Ramos (cell line): ENCODE measurements at regions not wholly inside any gene's neighbourhood (a gene's known extent, or its start where the extent isn't known, plus 50 kb on each side); places are given as distances from the start of the nearest gene placed in this dataset.

Experiments used
- in situ Hi-C: fragments of 300-500 bp; cut with MboI; formaldehyde crosslinking; loops from one replicate; pipeline ENCODE4 v1.14.3; 2022; ENCODE audit warnings: low sequenced_read_pairs; ENCODE audit not compliant: unreplicated experiment

DNA sequence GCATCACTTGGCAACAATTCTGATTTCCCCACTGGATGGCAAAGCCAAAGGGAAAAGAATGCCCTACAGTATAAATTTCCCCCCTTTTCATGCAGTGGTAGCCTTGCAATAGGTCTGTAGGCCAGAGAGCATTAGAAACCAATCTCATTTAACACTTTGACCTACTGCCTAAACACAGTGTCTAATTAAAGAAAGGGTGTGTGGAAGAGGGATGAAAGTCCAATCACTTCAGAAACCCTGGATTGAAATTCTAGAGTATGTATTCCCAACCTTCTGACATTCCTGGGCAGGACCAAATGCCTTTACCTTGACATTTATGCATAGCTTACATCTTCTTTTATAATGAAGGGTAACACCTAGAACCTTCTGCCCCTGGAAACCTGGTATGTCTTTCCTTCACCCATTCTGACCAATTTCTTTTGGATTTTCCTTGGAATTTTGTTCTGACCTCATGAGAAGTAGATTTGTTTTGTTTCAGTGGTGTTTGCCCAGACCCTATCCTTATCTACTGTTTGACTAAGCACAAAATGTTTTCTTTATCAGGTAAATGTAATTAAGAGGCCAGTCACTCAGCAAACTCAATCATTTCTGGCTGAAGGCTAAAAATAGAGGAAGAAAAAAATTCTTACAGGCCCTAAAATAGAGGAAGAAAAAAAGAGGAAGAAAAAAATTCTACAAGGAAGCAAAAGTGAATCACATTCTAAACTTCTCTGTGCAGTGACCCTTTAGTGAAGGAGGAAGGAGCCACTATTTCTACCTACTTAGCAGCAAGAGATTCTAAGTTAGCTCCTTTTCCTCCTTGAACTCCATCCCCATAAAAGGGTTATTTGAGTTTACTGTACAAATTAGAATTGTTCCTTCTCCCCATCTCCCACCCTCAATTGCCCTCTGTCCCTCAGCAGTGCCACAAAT is 129.5 kb upstream of the DSCAM start:
- in situ Hi-C loops, result no loop called here

DNA sequence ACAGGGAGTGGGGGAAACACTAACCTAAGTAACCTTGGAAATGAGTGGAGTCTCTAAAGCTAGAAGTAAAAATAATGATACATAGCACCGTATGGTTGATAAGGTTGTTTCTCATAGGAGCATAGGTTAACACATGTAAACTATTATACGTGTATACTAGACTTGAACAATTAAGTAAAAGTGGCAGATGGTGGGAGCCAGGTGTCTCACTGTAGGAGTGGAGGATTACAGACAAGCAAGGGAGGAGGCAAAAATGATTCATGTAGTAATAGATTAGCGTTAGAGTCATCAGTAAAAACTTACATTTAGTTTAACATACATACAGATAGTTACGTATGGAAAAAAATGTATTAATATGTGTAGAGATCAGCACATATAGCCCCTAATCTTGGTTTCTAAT is 138.4 kb upstream of the DSCAM start:
- in situ Hi-C loops, result no loop called here

DNA sequence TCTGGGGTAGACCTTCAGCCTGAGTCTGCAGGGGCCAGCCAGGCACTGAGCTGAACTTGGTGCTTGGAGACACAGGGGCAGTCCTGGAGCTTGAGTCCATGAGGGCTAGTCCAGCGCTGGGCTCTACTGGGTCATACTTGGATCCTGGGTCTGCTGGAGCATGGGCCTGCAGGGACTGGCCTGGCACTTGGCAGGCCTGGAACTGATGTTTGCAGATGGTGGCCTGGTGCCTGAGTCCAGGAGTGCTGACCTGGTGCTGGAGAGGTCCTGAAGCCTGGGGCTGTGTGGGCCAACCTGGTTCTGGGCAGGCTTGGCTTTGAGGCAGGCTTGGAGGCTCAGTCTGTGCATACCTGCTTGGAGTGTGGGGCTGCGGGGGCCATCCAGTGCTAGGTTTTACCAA is 143.4 kb upstream of the DSCAM start:
- in situ Hi-C loops, result no loop called here

DNA sequence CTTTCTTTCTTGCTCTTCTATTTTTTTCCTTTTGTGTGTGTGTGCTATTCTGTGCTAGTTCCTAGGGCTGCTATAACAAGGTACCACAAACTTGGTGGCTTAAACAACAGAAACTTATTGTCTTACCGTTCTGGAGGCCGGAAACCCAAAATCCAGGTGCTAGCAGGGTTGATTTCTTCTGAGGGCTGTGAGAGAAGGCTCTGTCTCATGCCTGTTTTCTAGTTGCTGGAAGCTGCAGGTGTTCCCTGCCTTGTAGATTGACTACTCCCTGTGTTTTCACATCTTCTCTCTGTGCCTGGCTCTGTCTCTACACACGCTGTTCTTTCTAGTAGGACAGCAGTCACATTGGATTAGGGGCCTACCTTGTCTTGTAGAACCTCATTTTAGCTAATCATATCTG is 150.9 kb upstream of the DSCAM start:
- in situ Hi-C loops, result no loop called here

DNA sequence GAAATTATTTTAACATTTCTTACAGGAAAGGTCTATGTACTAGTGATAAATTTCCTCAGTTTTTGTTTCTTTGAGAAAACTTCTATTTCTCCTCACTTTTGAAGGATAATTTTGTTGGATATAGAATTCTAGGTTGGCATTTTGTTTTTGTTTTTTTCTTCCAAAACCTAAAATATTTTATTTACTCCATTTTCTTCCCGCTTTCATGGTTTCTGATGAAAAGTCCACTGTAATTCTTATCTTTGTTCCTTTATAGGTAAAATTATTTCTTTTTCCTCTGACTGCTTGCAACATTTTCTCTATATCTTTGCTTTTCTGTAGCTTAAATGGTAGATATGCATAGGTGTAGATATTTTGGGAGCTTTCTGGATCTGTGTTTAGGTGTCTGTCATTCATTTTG is 153.9 kb upstream of the DSCAM start:
- in situ Hi-C loops, result no loop called here

DNA sequence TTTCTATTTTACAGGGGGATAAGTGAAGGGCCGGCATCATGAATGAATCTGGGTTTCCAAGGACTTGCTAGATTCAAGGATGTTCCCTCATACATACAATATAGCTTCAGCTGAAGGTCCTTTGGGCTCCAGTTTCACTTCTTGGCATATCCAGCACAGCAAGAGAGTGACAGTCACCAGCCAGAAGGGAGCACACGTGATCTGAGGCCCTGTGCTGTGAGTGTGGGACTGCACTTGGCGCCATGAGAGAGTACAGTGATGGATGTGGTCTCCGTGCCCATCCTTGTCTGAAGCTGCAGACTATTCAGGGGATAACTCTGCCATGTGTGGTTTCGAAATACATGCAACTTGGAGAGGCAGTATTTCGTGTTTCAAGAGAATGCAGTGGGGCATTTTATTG is 159.7 kb upstream of the DSCAM start:
- in situ Hi-C loops, result no loop called here

DNA sequence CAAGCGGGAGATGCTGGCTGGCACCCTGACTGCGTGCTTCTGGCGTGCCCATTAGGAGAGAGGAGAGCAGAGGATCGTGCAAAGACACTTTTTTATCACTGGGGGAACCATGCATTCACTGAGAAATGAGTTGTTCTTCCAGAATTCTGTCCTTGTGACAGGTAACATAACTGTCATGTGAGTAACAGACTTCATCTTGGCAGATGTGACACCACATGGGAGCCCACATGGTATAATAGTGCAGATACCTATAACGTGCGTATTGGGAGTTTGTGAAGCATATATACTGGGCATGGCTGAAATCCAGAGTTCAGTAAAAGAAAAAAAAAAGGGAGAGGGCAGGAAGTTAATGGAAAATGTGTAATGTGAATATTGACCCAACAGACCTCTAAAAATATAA is 159.6 kb upstream of the BACE2 start:
- in situ Hi-C loops, result no loop called here

DNA sequence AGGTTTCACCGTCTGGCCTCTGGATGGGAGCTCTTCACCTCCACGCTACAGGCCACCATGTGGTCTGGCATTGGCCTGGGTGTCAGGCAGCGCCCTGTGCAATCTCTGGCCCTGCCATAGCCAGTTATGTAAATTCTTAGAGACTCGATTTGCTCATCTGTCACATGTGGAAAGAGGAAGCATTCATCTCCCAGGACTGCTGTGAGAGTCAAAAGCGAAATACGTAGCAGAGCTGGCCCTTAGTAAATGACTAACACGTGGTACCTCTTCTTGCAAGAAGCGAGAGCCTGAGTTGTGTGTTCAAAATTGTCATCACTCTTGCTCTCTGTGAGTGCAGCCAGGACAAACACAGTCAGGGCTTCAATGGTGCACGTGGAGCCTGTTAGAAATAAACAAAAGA is 159.0 kb upstream of the BACE2 start:
- in situ Hi-C loops, result no loop called here

DNA sequence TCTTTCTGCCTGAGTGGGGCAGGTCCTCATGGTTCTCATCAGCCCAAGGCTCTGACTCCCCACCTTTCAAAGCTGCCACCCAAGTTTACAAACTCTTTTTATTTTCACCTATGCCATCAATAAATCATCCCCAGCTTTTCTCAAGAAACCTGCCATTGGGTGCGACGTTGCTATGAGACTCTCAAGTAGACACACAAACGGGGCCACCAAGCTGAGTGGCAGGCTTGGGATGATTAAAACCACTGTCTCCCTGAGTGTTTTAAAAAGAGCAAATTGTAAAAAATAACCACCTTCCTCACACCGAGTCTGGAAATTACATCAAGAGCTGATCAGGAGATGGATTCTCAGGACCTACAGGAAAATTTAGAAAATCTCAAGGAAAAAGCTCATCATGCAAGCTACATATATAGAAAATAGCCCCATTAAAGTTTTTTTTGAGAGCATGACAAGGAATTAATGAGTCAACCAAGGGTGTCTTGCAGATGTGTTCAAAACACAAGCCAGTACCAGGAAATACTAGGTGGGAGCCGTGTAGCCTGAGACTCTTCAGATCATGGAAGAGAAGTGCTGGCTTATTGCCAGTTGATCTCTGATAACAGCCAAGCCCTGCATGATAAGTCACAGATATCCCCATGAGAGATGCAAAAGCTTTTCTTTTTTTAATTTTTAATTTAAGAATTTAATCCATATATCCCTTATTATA is 158.4 kb upstream of the BACE2 start:
- in situ Hi-C loops, result no loop called here

DNA sequence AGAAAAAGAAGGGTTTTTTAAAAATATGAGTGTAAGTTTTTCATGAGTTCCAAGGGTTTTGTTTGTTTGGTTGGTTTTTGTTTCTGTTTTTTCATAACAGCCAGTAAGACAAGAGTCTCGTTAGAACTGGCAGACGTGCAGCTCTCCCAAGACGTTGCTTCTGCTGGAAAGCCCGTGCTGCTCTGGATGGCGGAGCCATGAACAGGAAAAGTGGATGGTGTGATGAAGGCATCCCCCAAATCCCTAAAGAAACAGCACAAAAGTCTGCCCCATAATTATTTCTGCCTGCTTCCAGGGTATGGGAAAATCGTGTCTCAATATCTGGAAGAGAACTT is 157.9 kb upstream of the BACE2 start:
- in situ Hi-C loops, result no loop called here

DNA sequence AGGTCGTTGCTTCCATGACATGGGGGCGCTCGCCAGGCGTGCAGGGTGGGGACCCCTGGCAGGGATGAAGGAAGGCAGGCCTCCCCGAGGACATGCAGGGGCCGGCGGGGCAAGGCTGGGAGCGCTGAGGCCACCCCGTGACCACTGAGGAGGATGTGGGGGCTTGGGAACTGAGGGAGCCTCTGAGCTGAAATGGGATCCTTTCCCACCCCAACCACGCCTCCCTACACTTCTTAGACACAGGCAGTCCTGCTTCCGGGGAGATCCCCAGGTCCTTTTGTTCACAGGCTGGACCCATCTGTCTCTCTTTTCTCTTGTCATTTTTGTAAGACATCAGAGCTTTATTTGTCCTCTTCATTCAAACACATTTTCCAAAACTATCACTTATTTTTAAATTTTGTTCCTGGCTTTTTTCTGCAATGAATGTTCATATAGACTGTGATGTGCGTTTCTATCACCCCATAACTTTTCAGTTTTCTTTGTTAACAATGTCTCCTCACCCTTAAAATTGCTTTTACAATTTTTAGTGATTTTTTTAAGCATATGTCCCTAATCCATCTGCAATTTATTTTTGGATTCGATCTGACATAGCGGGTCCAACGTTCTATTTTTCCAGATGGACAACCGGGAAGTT is 156.7 kb upstream of the BACE2 start:
- in situ Hi-C loops, result no loop called here

DNA sequence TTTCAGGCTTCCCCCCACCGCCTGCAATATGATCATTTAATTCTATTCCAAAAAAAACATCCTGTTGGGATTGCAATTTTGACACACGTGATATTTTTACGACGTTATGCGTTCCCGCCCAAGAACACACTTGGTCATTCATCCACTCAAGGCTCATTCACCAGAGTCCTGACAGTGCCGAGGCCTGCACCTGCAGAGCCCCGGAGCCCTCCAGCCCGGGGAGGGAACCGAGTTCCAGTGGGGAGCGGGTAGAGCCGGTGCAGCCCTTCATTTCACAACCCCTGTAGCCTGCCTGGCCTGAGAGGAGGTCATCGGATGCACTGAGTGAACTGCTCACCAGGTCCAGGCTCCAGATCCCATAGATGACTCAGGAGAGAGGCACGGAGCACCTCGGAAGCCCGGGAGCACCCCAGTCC is 156.0 kb upstream of the BACE2 start:
- in situ Hi-C loops, result no loop called here

DNA sequence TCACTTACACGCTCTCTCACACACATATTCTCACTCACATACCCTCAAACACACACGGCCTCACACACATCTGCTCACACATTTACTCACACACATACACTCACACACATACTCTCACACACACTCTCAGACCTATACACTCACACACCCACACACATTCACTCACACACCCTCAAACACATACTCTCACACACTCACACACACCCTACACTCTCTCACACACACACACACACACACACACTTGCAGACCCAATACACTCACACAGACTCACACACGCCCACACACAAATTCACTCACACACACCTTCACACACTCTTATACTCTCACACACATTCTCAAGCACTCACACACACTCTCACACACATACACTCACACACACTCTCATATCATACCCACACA is 155.5 kb upstream of the BACE2 start:
- in situ Hi-C loops, result no loop called here

DNA sequence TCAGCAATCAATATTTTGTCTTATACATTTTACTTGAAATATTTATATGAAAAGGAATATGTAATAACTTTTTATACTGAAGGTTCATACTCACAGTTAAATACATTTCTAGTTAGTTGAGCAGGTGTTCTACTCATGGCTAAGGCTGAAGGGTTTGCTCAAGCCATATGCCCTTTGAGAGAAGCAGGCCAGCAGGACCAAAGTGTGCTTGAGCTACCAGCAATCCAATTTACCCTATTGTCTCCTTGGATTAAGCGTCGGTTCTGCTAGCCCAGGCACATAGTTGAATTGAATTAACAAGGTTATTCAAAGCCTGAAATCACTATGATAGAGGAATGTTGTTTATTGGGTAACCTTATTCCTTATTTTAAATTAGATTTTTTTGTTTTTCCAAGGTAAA is 151.5 kb upstream of the BACE2 start:
- in situ Hi-C loops, result no loop called here

DNA sequence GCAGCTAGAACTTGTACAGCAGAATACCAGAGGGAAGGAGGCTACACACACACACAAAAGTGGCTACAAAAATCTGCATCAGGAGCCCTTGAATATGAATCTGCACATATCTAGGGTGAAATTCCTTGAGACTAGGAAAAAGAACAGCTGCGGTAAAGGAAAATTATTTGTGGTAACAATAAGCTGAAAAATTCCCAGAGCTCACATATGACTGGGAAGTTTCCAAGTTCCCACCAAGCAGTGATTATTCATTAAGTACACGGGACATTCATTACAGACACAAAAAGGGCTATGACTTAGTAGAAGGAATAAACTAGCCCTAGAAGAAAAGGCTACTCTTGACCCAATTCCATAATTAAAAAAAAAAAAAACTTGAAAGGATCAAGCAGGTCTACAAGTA is 149.5 kb upstream of the BACE2 start:
- in situ Hi-C loops, result no loop called here

DNA sequence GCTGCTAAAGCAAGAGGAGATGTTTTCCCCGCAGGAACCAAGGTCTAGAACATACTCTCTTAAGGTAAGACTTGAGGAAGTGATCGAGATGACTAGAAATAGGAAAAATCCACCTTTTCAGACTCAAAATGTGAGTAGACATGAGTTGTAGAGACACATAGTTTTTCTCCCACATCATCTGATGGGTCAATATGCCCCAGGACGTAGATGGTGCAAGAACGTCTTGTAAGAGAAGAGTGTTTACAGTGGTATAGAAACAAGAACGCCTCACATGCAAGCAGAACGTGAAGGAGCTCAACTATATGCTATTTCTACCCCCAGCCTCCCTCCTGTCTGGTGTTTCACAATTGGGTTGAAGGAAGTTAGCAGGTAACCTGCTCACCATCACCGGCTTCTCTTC is 144.0 kb upstream of the BACE2 start:
- in situ Hi-C loops, result no loop called here

DNA sequence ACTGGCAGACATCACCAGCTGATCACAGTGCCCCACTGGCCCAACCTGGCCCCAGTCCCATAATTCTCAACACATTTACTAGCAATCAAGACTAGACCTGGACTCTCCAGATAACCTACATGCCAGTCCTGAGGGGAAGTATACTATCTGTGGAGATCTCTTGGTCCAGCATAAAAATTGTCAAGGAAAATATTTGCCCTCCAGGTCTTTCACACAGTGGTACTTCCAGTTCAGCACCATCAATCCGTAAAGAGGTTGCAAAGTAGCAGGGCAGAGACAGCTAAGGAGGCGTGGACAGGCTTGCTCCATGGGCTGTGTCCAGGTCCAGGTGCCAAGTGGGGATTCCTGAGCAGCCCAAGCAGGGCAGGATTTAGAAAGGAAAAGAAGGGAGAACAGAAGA is 143.6 kb upstream of the BACE2 start:
- in situ Hi-C loops, result no loop called here

DNA sequence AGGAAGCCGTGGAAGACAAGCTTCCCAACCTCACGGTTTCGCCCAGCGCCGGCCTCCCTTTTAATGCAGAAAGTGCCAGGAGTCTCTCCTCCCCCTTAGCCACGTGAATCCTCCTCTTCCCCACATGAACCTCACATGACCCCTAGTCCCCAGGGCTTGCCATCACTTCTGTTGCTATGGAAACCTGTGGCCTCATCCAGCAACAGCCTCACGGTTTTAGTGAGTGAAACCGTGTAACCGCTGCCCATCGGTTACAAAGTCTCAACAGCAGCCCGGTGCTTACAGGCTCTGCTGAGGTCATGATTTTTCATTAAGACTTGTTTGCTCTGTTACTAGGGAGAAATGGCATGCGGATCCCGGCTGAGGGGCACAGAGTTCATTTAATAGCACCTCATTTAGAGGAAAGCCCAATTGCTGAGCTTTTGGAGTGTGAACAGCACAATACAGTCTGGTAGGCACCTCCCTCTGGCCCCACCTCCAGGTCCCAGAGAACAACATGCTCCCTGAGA is 143.2 kb upstream of the BACE2 start:
- in situ Hi-C loops, result no loop called here

DNA sequence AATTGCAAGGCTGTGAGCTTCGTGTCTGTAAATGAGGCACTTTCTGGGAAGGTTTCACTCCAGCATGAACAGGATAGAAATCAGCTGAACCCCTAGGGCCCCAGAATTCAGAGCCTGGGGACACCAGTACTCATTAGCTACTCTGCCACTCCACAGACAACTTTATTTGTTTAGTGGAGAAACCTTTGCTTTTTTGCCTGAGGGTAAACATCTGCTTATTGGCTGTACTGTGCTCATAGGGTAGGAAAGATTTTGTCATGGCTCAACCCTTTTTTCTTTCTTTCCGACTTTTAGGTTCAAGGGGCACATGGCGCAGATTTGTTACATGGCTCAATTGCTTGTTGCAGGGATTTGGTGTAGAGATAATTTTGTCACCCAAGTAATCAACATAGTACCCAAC is 138.4 kb upstream of the BACE2 start:
- in situ Hi-C loops, result no loop called here

DNA sequence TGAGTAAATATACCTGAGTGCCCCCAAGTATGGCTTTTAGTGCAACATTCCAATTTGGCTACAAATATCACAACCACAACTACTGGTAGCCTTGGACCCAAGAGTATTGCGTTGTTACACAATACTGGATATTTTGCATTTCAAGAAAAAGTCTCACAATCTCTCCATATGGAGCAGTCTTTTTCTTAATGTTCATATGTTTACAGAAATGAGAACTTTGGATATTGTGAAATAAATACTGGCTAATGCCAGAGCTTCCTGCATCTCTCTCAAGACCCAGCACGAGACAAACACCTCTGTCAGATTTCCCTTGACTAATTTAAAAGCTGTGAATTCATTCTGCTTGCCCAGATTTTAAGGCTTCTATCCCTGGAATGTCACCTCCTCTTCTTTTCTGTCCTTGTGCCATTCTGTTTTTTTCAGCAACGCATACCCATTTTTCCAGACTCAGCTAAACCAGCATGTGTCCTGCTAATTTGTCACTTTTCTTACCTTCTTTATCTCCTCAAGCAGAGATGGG is 136.2 kb upstream of the BACE2 start:
- in situ Hi-C loops, result no loop called here

DNA sequence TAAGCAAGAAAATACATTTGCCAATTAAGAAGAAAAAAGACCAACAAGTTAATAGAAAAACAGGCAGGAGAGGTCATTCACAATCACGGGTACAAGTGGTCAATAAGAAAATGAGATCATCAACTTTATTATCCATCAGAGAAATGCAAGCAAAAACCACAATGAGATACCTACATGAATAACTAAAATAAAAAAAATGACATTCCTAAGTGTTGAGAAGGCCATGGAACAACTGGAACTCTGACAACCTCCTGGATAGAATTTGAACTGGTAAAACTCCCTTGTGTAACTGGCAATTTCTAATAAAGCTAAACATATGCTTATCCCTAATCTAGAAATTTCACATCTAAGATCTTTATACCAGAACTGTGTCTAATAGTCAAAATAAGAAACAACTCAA is 135.4 kb upstream of the BACE2 start:
- in situ Hi-C loops, result no loop called here
